ENCODE measurements at regions not wholly inside any gene's neighbourhood (a gene's known extent, or its start where the extent isn't known, plus 50 kb on each side); places are given as distances from the start of the nearest gene placed in this dataset.

DNA sequence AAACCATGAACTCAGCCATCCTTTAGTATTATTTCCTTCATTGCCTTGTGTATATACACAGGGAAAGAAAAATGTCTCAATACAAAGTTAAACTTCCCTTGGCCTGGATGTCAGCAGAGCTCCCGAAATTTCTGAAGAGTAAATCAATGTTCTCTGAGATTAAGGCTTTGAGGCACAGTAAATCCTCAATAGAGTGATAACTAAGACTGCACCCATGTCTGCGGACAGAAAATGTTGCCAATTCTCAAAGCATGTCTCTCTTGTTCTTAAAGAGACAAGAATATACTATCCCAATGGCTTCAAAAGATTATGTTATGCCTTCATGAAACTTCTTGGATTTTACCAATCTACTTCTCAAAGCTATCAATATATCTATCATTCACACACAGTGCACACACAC, 1196.7 kb upstream of the TENM4 start:
- ChIA-PET SMC1A (ENCODE audit: uncharacterized antibody, unreplicated experiment) (interaction anchor here (1.0 kb wide), 1 partner anchor 17 kb away, joined by 3 read pairs; no protein-coding TSS in a partner anchor), POLR2A (no interaction called here), RAD21 (ENCODE audit: unreplicated experiment) (no interaction called here), CTCF (no interaction called here)
- no peaks in the 10 kb centered on the region for H3K27me3 ChIP-seq (replicated peaks in 1 of 2; ENCODE audit: control insufficient read depth in 2 of 2, insufficient read depth in 2 of 2, low read length in 1 of 2)
- ATAC-seq (no peak), FAIRE-seq (no peak), DNase-seq (ENCODE audit: low read depth, low spot score) (no peak)
- H3K36me3 ChIP-seq (ENCODE audit: control insufficient read depth in 2 of 2, insufficient read depth in 2 of 2, low read length in 1 of 2), result no peaks in the 10 kb centered on the region
- 4% methylated on average over 2 of the region's 2 CpGs for WGBS (ENCODE audit: insufficient coverage, insufficient replicate concordance, low lambda C conversion rate, missing lambda C conversion rate)
- no peak overlapping the region for H2AFZ ChIP-seq (ENCODE audit: control insufficient read depth, low read depth, low read length)
- no peaks in the 10 kb centered on the region for H3K79me2 ChIP-seq (ENCODE audit: control insufficient read depth, insufficient read depth, low read length)
- no peaks in the 10 kb centered on the region for H3K4me1 ChIP-seq (ENCODE audit: control insufficient read depth, insufficient read depth, low read length)
- H3K4me2 ChIP-seq (ENCODE audit: control insufficient read depth, insufficient read depth), result no peak overlapping the region
- intact Hi-C loops (cut with micrococcal nuclease; ENCODE audit: unreplicated experiment) (no loop called here), in situ Hi-C loops (cut with MboI) (no loop called here)
- no peaks in the 10 kb centered on the region for H4K20me1 ChIP-seq (ENCODE audit: control insufficient read depth, insufficient read depth)
- no peaks in the 10 kb centered on the region for H3K9me3 ChIP-seq (replicated peaks; ENCODE audit: control insufficient read depth, insufficient read depth, low read length)
- no peak overlapping the region for H3K9ac ChIP-seq (ENCODE audit: control insufficient read depth, insufficient read depth, low read length)
- BruUV-seq (replicated peaks), result no TSS peak
- no peak overlapping the region for H3K4me3 ChIP-seq
- H3K27ac ChIP-seq (ENCODE audit: control insufficient read depth, insufficient read depth), result no peak overlapping the region
- no peak for TF ChIP-seq PML (IDR thresholded peaks at IDR 0.05; ENCODE audit: low read length)
- no peak for TF ChIP-seq ZNF24 (IDR thresholded peaks at IDR 0.05)
- no peak for TF ChIP-seq BCL3 (IDR thresholded peaks at IDR 0.05; ENCODE audit: borderline replicate concordance, insufficient read depth, low read depth, low read length, poor library complexity, severe bottlenecking)
- TF ChIP-seq SMARCA5 (IDR thresholded peaks at IDR 0.05), result no peak
- TF ChIP-seq GATAD2B (conservative IDR thresholded peaks at IDR 0.05; ENCODE audit: low read depth), result no peak
- no peak for TF ChIP-seq MEF2A (IDR thresholded peaks at IDR 0.05; ENCODE audit: insufficient read depth, low read depth, low read length)
- no peak for TF ChIP-seq E2F8 (IDR thresholded peaks at IDR 0.05; ENCODE audit: low read depth, partially characterized antibody)
- TF ChIP-seq IRF4 (IDR thresholded peaks at IDR 0.05; ENCODE audit: low read depth, low read length), result no peak
- TF ChIP-seq SUPT20H (IDR thresholded peaks at IDR 0.05; ENCODE audit: borderline replicate concordance, control insufficient read depth, low read depth, low read length), result no peak
- no peak for TF ChIP-seq SIX5 (IDR thresholded peaks at IDR 0.05; ENCODE audit: low read depth, low read length, severe bottlenecking)
- TF ChIP-seq STAT3 (IDR thresholded peaks at IDR 0.05; ENCODE audit: low read depth, low read length), result no peak
- no peak for TF ChIP-seq FOXM1 (IDR thresholded peaks at IDR 0.05; ENCODE audit: low read depth, low read length)
- no peak for TF ChIP-seq PBX3 (IDR thresholded peaks at IDR 0.05; ENCODE audit: insufficient replicate concordance, low read depth, low read length)
- TF ChIP-seq MYB (IDR thresholded peaks at IDR 0.05; ENCODE audit: borderline replicate concordance, low read depth, low read length), result no peak
- no peak for TF ChIP-seq ZNF384 (IDR thresholded peaks at IDR 0.05; ENCODE audit: borderline replicate concordance, low read depth, low read length)
- TF ChIP-seq POLR2AphosphoS2 (IDR thresholded peaks at IDR 0.05; ENCODE audit: low read depth, low read length), result no peak
- TF ChIP-seq BMI1 (IDR thresholded peaks at IDR 0.05; ENCODE audit: borderline replicate concordance), result no peak
